Peyer's patch (tissue), 4 donors: ENCODE measurements at regions not wholly inside any gene's neighbourhood (a gene's known extent, or its start where the extent isn't known, plus 50 kb on each side); places are given as distances from the start of the nearest gene placed in this dataset.

Experiments used
- POLR2A ChIP-seq, 2 donors: fragments of 450-650 bp; IDR thresholded peaks; one replicate each; pipeline ENCODE4 v1.5.1; 2017; ENCODE audit warnings: antibody characterized with exemption in 2 of 2, mild to moderate bottlenecking in 2 of 2, moderate library complexity in 2 of 2
- TF ChIP-seq, protein P1 (sequence below), 6 experiments: fragments of 450-650 bp in 4 of 6; fragments of 200-600 bp in 2 of 6; sonication (generic) in 1 of 6; IDR thresholded peaks; one replicate each; pipeline ENCODE4 v1.5.1; 2017 to 2019; ENCODE audit warnings: antibody characterized with exemption in 6 of 6, mild to moderate bottlenecking in 3 of 6, moderate library complexity in 1 of 6

DNA sequence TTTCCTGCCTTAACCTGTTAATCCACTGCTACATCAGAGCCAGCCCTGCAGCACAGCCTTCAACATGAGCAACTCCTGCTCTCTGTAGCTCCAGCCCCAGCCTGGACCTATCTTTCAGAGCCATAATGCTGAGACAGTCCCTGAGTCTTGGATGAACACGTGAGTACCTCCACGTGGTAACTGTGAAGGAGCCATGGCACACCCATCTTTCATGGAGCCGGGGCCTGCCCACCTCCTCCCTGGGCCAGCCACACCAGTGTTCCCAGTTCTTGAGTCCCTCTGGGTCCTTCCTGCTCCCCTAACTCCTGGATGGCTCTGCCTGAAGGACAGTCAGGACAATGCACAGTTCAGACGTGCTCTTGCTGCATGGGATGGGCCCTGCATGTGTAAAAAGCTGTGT lies 107.1 kb downstream of the TEX36 start:
- TF ChIP-seq, protein P1, sequence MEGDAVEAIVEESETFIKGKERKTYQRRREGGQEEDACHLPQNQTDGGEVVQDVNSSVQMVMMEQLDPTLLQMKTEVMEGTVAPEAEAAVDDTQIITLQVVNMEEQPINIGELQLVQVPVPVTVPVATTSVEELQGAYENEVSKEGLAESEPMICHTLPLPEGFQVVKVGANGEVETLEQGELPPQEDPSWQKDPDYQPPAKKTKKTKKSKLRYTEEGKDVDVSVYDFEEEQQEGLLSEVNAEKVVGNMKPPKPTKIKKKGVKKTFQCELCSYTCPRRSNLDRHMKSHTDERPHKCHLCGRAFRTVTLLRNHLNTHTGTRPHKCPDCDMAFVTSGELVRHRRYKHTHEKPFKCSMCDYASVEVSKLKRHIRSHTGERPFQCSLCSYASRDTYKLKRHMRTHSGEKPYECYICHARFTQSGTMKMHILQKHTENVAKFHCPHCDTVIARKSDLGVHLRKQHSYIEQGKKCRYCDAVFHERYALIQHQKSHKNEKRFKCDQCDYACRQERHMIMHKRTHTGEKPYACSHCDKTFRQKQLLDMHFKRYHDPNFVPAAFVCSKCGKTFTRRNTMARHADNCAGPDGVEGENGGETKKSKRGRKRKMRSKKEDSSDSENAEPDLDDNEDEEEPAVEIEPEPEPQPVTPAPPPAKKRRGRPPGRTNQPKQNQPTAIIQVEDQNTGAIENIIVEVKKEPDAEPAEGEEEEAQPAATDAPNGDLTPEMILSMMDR (IDR thresholded peaks at IDR 0.05) = no peak
- no peak for TF ChIP-seq POLR2A (IDR thresholded peaks at IDR 0.05)
